Jurkat, Clone E6-1 (cell line): ENCODE measurements at regions not wholly inside any gene's neighbourhood (a gene's known extent, or its start where the extent isn't known, plus 50 kb on each side); places are given as distances from the start of the nearest gene placed in this dataset.

Experiments used
- DNase-seq: peaks from one replicate; pipeline ENCODE4 v3.0.0-alpha.2; 2011; ENCODE audit warnings: low read depth, low spot score
- H3K4me3 ChIP-seq: 2 replicates; pipeline ENCODE4 v1.5.1; 2011; ENCODE audit warnings: mild to moderate bottlenecking, low read length, control low read depth, moderate library complexity

- H3K4me3 ChIP-seq, result no peak overlapping the region
- no peak for DNase-seq
These were observed 109.1 kb upstream of the MAX start for GRCh38 chr14:65211341-65211987.

- no peak for DNase-seq
- no peak overlapping the region for H3K4me3 ChIP-seq
These were observed 111.0 kb upstream of the MAX start for GRCh38 chr14:65213316-65213715.

GRCh38 chr14:65214741-65215140 is 112.4 kb upstream of the MAX start:
- no peak overlapping the region for H3K4me3 ChIP-seq
- no peak for DNase-seq

- DNase-seq, result no peak
- no peak overlapping the region for H3K4me3 ChIP-seq
These were observed 117.0 kb upstream of the MAX start for GRCh38 chr14:65219353-65219752.

- DNase-seq, result peak; percentile 56
- no peak overlapping the region for H3K4me3 ChIP-seq
These were observed 120.1 kb upstream of the MAX start for GRCh38 chr14:65222440-65222858.

GRCh38 chr14:65223636-65224035 is 121.3 kb upstream of the MAX start:
- H3K4me3 ChIP-seq, result no peak overlapping the region
- no peak for DNase-seq

- peak; percentile 76 for DNase-seq
These were observed 122.5 kb upstream of the MAX start for GRCh38 chr14:65224799-65225198.

GRCh38 chr14:65225299-65226159 is 123.2 kb upstream of the MAX start:
- no peak overlapping the region for H3K4me3 ChIP-seq
- no peak for DNase-seq

More at GRCh38 chr14:65224799-65225198, 122.5 kb upstream of the MAX start:
- H3K4me3 ChIP-seq, result no peak overlapping the region

GRCh38 chr14:65226824-65227604 is 124.7 kb upstream of the MAX start:
- no peak overlapping the region for H3K4me3 ChIP-seq
- no peak for DNase-seq

- H3K4me3 ChIP-seq, result no peak overlapping the region
- no peak for DNase-seq
These were observed 126.1 kb upstream of the MAX start for GRCh38 chr14:65228436-65228835.

GRCh38 chr14:65228956-65229747 is 126.8 kb upstream of the MAX start:
- no peak overlapping the region for H3K4me3 ChIP-seq
- DNase-seq, result no peak

GRCh38 chr14:65229748-65230728 is 127.7 kb upstream of the MAX start:
- DNase-seq, result no peak
- H3K4me3 ChIP-seq, result no peak overlapping the region

- DNase-seq, result no peak
- H3K4me3 ChIP-seq, result no peak overlapping the region
These were observed 129.1 kb upstream of the MAX start for GRCh38 chr14:65231286-65231980.

- H3K4me3 ChIP-seq, result no peak overlapping the region
- DNase-seq, result no peak
These were observed 132.5 kb upstream of the MAX start for GRCh38 chr14:65234752-65235361.

GRCh38 chr14:65237023-65237814 is 134.9 kb upstream of the MAX start:
- no peak overlapping the region for H3K4me3 ChIP-seq
- no peak for DNase-seq

- no peak for DNase-seq
- no peak overlapping the region for H3K4me3 ChIP-seq
These were observed 135.6 kb upstream of the MAX start for GRCh38 chr14:65237941-65238340.
